ENCODE measurements at regions not wholly inside any gene's neighbourhood (a gene's known extent, or its start where the extent isn't known, plus 50 kb on each side); places are given as distances from the start of the nearest gene placed in this dataset.

DNA sequence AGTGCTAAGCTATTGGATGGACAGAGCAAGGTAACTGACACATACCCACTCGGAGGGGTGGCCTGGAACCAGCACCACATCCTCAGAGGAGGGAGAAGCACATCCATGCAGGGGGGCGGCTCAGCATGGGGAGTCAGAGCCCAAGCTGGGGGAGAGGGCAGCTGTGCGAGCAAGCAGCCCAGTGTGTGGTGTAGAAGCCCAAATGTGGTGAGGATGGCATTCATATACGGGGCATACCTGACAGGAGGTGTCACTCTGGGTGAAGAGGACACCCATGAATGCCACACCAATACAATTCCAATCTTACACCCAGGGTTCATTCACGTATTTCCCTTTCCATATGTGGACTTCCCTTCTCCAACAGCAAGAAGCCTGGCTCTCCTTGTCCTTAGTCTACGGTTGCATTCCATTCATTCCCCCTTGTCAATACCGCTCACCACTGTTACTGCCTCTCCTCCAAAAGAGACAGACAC is 58.7 kb upstream of the ACAN start:
- DNase-seq: no peak

DNA sequence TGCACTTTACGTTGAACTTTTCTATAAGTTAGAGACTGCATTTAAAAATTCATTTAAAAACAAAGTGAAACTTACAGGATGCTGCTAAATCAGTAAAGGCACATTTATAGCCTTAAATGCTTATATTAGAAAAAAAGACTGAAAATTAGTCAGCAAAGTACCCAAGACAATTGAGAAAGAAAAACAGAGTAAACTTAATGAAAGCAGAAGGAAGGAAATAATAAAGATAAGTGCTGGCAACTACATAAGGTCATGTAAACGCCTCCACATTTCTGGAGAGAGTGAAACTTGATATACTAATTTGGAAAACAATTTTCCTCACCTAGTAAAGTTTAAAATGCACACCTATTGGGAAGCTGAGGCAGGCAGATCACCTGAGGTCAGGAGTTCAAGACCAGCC is 58.2 kb upstream of the ACAN start:
- DNase-seq: no peak

- no peak for DNase-seq
Observed at GRCh38 chr15:88745696-88746095, 57.5 kb upstream of the ACAN start.

GRCh38 chr15:88746451-88746850 is 56.8 kb upstream of the ACAN start:
- DNase-seq: no peak

DNA sequence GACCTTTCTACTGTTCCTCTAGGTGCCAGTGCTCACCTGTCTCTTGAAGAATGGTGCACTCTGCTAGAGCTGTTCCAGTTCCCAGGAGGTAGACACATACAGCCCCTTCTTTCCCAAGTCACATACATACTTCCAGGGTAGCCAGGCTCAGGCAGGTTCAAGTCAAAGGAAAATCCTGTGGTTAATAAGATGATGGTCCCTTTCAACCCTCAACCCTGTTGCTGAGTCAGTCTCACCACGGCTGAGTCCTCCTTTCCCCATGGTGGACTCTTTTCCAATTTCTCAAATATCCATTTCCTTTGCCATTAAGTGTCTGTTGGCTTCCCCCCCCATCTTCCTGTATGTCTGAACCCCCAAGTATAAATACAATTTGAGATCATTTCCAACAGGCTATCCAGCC is 56.1 kb upstream of the ACAN start:
- DNase-seq: no peak

DNA sequence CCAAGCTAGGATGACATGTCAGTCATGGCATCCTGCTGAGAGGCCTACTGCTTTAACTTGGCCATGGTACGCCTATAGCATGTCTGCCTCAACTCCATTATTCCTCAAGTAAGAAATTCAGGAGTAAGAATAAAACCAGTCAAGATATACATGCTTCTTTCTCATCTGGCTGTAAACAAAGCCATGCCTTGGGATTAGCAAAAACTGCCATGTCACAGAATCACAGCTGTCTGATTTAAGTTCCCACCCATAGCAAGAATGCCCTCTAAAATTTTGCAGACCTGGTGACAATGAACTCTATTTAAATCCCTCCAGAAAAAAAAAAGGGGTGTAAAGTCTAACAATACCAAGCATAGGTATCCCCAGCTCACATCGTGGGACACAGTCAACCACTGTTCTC is 55.6 kb upstream of the ACAN start:
- no peak for DNase-seq

DNA sequence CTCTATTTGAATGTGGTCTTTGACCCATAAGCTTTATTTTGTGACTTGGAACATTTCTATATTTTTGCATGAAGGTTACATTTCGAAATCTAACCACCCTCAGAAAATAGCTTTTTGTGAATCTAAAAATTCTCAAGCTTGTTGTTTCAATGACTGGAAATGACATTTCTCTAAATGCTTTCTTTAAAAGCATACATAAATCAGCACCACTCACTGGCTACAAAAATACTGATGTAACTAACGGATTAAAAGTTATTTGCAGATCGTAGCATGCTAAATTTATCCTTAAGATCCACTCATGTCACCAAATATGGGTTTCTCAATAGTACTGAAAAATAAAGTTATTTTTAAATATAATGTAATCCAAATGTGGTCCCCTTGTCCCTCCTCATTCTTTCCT is 55.2 kb upstream of the ACAN start:
- DNase-seq: no peak

DNA sequence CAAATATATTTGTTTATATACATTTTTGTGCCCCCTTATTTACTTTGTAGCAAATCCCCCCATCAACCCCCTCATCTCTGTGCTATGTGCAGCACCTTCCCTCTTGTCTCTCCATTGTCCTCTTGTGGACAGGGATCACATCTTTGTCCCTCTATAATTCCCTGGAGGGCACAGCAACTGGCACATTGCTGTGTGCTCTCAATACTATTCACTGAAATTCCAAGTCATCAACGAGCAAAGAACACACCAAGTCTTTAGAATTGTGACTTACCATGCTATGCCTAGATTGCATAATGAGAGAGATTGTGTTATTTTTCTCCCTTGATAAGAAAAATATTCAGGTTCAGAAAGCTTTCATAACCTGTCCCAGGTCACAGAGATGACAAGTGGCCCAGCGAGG is 54.6 kb upstream of the ACAN start:
- no peak for DNase-seq

GRCh38 chr15:88749699-88750098 is 53.5 kb upstream of the ACAN start:
- DNase-seq: no peak

- no peak for DNase-seq
Observed at GRCh38 chr15:88752501-88752900, 50.7 kb upstream of the ACAN start.

- DNase-seq: no peak
Observed at GRCh38 chr15:88752951-88753350, 50.3 kb upstream of the ACAN start.

Measured in CD4-positive, alpha-beta T cell treated with Interferon gamma for 1 hour (primary cell).